HG03097 (cell line): ENCODE measurements at regions not wholly inside any gene's neighbourhood (a gene's known extent, or its start where the extent isn't known, plus 50 kb on each side); places are given as distances from the start of the nearest gene placed in this dataset.

ENCODE experiments used
- ATAC-seq: cut with Tn5 transposase; IDR thresholded peaks from one replicate; pipeline ENCODE4 v1.9.1; 2021; ENCODE audit not compliant: unreplicated experiment, low FRiP score

DNA sequence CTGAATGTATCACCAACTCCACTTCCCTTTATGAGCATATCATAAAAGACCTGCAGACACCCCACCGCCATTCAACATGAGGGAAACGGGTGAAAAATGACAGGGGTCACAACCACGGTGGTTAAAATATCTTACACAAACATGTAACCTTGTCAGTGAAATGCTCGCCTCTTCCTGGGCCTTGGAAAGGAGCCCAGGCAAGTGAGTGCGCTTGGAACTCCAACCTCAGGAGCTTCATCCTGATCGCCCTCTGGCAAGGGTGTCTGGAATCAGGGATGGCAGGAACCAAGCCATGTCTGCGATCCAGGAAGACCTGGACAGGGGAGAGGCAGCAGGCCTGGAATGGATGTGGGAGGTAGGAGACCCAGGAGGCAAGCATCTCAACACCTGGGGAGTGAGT lies 282.7 kb downstream of the GAS1 start:
- ATAC-seq = no peak

DNA sequence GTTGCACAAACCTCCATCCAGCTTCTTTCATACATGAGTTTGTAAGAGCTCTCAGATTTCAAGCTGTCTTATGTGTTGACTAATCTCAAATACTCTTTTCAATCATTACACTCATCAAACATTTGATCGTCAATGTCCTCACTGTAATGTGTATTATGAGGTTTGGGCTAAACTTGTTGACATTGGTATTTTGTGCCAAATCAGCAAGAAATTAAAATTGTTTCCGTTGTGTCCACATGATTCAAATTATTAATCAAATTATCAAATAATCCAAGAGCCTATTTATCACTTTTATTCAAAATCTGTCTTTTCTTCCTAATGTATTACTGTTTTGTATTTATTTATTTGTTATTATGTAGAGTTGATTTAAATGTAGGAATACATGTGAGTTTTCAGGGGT lies 283.4 kb downstream of the GAS1 start:
- ATAC-seq = no peak

DNA sequence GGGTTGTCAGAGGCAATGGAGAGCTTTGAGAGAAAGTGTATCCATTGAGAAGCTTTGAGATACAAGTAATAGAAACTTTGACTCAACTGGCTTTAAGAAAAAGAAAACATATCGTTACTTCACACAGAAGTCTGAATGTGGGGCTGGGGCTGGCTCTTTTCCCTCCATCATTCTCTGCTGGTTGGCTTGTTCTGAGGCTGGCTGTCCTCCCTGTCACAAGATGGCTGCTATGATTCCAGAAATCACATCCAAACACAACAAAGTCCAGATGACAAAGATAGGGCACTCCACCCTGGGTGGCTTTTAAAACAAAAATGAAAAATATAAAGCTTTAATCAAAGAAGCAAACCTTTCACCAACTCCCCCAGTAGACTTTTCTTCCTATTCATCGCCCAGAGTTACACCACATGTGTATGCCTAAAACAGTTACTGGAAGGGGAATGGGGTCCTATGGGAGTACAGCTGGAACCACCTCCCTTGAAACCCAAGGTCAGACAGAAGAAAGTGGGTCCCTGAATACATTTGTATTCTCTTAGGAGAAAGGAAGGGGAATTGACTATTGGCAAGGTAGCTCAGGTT lies 284.3 kb downstream of the GAS1 start:
- no peak for ATAC-seq

DNA sequence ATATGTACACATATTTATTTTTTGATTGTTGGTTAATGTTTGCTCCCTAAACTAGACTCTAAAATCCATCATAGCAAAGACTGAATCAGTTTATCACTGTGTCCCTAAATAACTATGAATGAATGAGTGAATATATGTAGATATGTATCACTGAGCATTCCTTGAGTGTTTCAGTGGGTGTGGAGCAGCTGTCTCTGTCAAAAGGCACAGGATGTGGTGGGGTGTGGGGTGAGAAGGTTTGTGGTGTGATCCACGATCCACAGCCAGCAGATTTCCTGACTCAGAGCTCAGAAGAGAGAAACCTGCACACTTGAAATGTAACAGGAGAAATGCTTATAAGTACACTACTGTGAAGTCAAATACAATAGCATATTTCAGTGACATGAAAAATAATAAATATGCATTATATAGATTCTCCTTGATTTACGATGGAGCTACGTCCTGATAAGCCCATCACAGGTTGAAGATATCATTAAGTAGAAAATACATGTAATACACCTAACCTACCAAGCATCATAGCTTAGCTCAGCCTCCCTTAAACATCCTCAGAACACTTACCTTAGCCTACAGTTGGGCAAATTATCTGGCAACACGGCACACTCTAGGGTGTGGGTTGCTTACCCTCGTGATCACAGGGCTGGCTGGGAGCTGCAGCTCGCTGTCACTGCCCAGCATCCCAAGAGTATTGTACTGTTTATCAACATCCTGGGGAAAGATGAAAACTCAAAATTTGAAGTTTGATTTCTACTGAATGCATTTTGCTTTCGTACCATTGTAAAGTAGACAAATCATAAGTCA lies 287.0 kb downstream of the GAS1 start:
- ATAC-seq = no peak

DNA sequence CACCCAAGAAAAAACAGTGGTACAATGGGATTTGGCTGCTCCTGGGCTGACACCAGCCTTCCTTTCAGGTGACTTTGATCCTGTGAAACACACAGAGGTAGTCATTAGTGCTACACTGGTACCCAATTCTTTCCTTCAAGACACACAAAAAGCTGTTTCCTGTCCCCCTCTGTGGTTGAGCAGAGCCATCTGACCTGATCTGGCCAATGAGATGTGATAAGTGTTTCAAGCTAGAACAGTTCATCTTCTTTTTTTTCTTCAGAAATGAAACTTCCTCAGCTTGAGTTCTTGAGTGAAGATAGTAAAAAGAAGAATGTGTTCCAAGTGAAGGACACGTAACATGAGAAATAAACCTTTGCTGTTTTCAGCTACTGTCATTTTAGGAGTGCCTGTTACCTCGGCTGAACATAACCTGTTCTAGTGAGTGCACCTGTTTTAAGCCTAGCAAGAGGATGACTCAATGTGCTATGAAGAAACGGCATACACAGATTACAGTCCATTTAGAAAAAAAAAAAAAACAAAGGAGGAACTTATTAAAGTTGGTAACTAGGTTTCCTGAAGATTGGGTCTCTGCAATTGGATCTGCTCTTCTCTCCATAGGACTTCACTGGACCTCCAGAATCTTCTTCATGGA lies 287.8 kb downstream of the GAS1 start:
- ATAC-seq = no peak

DNA sequence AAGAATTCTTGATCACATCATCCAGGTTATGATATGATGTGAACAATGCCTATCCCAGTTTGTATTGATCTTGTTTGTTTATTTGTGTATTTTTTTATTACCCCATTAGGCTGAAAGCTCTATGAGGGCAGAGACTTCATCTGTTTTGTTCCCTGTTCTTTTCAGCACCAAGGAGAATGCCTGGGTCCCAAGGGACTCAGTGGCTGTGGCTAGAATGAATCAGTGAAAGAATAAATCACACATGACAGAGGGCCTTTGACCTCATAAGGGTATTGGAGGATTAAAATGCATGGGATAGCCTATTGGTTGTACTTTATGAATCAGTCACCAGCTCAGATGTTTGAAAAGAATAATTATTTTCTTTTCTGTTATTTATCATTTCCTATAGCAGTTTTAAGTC lies 292.2 kb downstream of the GAS1 start:
- no peak for ATAC-seq

DNA sequence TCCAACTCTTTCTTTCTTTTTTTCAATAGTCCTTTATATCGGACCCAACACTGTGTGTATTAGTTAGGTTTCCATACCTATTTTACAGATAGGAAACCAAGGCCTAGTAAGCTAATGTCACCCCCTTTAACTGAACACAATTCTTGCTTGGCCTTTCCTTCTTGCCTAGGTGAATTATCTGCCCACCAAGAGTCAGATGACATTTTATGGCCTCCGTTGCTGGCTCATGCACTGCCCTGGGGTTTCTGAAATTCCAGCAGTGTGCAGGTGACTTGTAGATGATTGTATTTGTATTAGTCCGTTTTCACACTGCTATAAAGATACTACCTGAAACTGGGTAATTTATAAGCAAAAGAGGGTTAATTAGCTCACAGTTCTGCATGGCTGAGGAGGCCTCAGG lies 293.8 kb downstream of the GAS1 start:
- ATAC-seq = no peak

DNA sequence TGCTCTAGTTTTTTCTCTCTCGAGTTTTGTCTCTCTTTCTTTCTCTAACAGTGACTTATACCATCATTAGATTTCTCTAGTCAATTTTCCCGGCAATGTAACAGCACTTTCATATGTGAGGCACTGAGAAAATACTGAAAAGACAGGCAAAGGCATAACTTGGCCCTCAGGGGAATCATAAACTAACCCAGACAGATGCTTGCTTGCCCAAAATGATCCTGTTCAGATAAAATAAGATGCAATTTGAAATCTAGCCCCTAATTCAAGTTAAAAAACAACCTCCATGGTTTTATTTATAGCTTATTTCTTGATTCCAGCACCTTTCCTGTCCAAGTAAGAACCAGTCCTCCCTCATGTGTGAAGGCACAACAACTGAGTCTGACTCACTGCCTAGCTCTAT lies 294.6 kb downstream of the GAS1 start:
- ATAC-seq = no peak

DNA sequence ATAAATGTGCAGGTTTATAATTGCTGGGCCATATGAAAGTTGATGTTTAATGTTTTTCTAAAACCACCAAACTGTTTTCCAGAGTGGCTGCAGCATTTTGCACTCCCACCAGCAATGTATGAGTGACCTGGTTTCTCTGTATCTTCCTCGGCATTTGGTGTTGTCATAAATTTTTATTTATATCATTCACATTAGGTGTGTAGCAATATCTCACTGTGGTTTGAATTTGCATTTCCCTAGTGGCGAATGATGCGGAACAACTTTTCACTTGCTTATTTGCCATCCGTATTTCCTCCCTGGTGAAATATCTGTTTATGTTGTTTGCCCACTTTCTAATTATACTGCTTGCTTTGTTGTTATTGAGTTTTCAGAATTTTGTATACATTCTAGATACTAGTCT lies 295.7 kb upstream of the TUT7 start:
- ATAC-seq = no peak

DNA sequence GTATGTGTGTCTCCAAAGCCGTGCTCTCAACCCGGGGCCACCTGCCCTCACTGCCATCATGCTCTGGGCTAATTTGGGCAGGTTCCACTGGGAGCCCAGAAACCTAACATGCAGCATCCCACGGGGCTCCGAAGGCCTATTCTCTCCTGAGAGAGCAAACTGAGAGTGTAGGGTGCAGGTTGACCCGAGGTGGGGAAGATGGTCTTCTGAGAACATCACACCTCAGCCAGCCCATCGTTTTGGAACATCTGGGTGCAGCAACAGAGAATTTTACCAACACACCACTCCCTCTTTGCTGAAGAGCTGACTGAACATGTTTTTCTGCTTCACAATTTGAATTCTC lies 294.6 kb upstream of the TUT7 start:
- no peak for ATAC-seq

DNA sequence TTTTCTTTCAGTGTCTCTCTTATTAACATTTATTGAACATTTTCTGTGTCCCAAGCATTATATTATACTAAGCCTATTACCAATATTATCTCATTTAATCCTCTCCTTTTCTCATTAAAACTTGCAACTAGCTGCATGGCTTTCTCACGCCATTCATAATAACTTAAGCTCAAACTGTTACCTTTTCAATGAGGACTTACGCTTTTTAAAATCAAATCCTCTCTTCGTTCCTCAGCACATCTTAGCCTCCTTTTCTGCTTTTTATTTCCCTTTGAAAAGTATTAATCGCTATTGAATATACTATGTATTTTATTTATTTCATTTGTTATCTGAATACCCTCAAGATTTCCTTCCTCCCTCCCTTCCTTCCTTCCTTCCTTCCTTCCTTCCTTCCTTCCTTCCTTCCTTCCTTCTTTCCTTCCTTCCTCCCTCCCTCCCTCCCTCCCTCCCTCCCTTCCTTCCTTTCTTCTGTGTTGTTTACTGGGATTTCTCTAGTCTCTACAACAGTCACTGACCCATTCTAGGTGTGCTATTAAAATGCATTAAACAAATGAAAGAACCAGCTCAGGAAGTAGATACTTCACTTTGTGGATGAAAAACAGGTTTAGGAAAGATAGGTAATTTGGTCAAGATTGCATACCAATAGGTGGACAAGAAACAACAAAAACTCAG lies 294.1 kb upstream of the TUT7 start:
- ATAC-seq = no peak

DNA sequence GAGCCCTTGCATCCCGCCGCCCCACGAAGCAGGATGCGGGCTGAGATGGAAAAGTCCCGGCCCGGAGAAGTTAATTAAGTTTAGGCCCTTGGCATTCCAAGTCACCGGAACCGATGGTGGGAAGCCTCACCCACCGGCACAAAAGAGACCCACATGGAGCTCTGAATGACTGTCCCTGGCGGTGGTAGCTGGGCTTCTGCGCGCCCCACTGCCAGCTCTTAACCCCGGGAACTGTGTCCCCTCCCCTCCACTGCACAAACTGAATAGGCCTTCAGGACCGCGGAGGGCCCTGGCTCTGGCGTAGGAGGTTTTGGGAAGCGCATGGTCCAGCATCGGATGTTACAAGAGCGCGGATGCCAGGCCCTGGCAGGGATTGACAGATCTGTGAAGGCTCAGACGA lies 291.1 kb upstream of the TUT7 start:
- ATAC-seq = no peak

DNA sequence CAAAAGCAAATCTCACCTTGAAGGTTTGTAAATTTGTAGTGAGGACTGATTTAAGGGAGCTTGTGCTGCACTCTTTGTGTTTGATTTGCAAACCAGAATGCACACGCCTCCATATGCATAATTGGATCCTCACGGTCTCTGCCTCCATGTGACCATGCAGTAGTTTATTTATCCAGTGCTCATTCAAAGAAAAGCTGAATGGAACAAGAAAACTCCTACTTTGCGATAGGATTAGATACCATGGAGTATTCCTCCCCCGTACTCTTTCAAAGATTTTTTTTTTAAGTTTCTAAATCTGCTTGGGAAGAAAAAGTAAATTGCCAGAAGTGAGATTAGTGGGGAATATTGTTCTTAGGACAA lies 290.4 kb upstream of the TUT7 start:
- no peak for ATAC-seq

DNA sequence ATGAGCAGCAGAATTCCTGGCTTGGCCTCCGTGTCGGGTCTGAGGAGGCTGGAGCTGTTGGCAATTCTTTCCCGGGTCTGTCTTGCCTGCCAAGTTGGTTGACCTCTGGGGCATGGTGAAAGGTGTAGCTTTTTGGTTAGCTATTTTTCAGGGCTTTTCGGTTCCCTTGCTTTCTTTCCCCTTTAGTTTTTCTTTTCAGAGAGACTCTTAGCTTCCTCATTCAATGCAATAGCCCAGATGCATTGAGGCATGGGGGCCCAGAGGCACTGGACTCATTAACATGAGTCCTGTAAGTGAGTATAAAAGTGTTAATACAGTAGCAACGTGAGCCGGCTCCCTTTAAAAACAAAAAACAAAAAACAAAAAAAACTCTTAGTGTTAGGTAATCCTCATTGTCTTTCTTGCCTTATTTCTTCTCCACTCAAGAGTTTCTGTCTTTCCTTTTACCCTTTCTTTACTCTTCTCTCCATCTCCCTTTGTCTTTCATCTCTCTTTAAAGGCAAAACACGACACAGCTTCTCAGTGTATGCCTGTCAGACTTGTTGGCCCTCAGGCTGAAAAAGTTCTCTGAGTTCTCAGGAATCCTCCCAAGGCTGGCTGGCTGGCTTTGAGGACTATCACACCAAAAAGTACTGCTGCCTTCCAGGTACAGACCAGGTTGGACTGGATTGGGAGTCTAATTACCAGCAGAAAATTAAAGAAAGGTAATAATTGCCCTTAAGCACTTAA lies 289.9 kb upstream of the TUT7 start:
- no peak for ATAC-seq

DNA sequence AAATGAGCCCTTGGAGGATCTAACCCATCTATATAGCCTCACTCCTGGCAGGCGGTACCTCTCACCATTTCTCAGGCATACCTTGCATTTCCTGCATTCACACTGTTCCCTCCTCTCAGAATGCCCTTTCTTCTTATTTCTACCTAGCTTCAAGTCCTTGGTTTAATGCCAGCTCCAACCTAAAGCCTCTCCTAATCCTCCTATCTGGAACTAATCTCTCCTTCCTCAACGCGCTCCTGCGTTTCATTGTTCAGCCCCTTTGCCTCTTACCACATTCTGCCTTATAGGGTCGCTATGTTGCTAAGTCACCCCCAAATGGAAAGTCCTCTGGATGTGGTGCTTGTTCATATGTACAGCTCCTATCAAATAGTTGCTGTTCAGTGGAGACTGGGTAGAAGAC lies 288.5 kb upstream of the TUT7 start:
- no peak for ATAC-seq

DNA sequence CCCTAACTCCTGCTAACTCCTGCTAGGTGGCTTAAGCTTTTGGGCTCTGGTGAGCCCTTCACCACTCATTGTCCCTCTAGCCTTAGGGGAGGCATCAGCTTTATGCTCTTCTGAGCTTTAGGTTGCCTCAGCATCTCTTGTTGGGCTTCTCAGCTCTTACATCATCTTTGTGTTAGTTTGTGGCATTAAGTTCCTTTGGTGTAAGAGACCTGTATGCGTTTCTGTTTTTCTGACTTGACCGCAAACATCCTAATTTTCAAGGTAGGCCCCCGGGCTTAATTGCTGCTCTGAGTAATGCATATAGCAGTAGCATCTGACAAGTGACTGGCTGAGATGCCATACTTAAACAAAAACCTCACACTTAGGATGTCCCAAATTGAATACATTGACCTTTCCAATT lies 287.8 kb upstream of the TUT7 start:
- ATAC-seq = no peak

DNA sequence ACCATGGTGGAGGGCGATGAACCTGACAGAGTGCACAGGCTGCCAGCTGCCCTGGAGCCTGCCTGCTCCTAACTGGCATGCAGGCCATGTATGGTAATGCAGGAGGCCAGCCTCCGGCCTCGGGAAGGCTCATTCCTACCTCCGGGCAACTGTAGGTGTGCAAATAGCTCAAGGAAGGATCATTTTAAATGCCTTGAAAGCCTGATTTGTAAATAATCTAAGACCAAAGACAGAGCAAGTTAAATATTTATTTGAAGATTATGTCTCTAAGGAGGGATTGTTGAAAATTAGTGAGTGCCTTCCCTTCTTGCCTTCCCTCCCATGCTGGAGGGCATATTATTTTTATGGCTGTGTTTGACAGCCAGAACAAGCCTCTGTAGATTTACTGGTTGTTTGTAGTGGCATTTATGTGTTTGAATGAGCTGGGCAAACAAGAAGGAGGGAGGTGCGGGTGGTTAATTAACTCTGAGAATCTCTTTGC lies 285.7 kb upstream of the TUT7 start:
- ATAC-seq = no peak

DNA sequence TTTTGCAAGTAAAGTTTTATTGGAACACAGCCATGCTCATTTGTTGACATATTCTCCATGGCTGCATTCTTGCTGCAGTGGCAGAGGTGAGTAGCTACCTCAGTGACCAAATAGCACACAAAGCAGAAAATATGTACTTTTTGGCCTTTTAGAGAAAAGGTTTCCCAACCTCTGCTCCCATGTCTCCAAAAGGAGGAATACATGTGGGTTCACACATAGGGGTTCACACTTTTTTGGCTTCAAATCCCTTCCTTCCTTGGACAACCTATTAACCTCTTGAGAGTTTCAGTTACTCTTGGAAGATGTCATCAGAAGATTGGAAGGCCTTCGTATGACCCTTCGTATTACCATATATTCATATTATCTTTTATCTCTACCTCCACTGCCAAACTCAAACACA lies 285.1 kb upstream of the TUT7 start:
- no peak for ATAC-seq

DNA sequence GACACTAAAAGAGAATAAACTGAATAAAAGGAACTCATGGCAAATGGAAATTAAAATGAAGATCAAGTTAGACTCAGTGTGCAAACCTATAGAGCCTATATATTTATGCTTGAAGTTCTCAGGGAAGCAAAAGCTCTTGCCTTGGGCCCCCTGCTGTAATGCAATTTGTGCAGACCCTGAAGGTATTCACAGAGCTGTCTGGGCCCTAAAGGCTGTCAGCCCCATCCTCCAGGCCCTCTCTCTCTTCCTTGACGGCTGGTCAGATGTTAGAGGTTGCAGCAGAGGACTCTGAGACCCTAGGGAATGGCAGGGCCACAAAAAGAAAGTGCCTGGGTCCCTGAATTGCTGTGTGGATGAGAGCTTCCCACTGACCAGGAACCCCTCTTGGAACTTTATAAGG lies 283.9 kb upstream of the TUT7 start:
- no peak for ATAC-seq

DNA sequence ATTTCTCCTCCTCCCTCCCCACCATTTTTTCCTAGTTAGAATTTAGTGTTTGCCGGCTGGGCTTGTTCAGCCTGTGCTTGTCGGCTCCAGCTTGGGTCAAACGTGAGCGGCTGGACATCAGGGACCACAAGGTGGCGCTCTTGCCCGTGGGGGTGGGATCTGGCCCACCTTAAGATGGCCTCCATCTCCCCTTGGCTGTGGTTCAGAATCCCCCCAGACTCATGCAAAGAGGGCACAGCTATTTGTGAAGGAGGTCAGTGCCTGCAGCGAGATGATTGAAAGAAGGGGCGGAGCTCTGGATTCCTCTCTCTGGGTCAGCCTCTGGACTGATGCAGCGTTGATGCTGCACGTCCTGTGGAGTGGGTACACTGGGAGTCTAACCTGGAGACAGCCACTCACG lies 283.3 kb upstream of the TUT7 start:
- ATAC-seq = no peak

DNA sequence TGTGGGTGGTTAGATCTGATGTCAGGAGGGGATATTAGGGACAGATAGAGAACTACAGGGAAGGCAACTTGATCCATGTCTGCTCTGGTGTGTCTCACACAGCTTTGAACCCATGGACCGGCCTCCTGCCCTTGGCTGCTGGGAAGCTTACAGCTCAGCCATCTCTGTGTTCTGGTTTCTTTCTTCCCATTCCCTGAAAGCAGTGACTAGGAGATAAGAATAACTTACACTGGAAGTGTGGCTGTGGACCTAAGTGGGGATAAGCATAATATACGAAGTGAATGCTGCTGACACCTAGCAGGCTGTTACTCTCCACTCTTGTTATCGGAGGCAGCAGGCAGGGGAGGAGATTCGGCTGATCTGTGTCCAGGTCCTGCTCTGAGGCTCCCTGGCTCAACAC lies 282.3 kb upstream of the TUT7 start:
- ATAC-seq = no peak
